ENCODE measurements at regions not wholly inside any gene's neighbourhood (a gene's known extent, or its start where the extent isn't known, plus 50 kb on each side); places are given as distances from the start of the nearest gene placed in this dataset.
"Not testable (repeated sequence)": the region's sequence is repeated elsewhere in the genome, so short reads cannot be mapped to it uniquely, and the experiment has no call there.

DNA sequence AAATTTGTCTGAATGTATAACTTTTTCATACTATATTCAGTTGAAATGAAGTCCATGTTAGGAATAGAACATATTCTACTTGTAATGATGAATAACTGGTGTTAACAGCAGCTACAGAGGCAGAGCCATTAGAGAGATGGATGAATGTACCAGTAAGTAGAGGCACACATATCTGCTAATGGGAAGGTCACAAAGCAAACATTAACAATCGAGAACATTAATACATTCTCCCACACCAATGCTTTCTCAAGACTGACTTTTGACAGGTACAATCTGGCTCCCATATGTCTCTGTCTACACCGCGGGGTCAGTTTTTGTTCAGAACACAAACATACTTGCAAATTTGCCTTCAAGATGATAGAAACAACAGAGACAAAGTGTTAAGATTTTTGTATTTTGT is 776.0 kb upstream of the MANEA start:
- ATAC-seq (ENCODE audit: low read depth) = no peak
- H3K27me3 Mint-ChIP-seq = no peaks in the 10 kb centered on the region
- no peak overlapping the region for H3K4me3 Mint-ChIP-seq
- DNase-seq = no peak
- no peaks in the 10 kb centered on the region for H3K4me1 Mint-ChIP-seq
- no peak for TF ChIP-seq EZH2 (IDR thresholded peaks at IDR 0.05; ENCODE audit: borderline replicate concordance, insufficient read depth, low read depth, low read length, poor library complexity, severe bottlenecking)
- Histone ChIP-seq H3K9ac (ENCODE audit: low read length) (no peak overlapping the region), H3K27ac (ENCODE audit: low read length in 2 of 2) (no peak overlapping the region), H3K4me2 (replicated peaks; ENCODE audit: low read depth, low read length, poor library complexity, severe bottlenecking) (no peak overlapping the region), H3K4me1 (ENCODE audit: control insufficient read depth in 2 of 2, insufficient read depth in 2 of 2, low read length in 2 of 2) (no peaks in the 10 kb centered on the region), H3K27me3 (replicated peaks in 1 of 4; ENCODE audit: control extremely low read depth in 1 of 4, control insufficient read depth in 3 of 4, insufficient read depth in 4 of 4, low read length in 3 of 4) (no peaks in the 10 kb centered on the region), H3K79me2 (ENCODE audit: control insufficient read depth, insufficient read depth, low read length) (no peaks in the 10 kb centered on the region), H3K36me3 (replicated peaks in 1 of 2; ENCODE audit: control extremely low read depth in 1 of 2, control insufficient read depth in 1 of 2, extremely low read depth in 1 of 2, insufficient read depth in 2 of 2, low read length in 1 of 2) (no peaks in the 10 kb centered on the region), H4K20me1 (ENCODE audit: control insufficient read depth, insufficient read depth, low read length, poor library complexity, severe bottlenecking) (no peaks in the 10 kb centered on the region), H2AFZ (ENCODE audit: insufficient read depth, low read depth, low read length, poor library complexity, severe bottlenecking) (no peak overlapping the region), H3K9me3 (ENCODE audit: control extremely low read depth in 1 of 3, control insufficient read depth in 2 of 3, insufficient read depth in 1 of 3, low read length in 2 of 3) (no peaks in the 10 kb centered on the region), H3K4me3 (ENCODE audit: control extremely low read depth in 1 of 5, extremely low read depth in 1 of 5, insufficient read depth in 1 of 5, low read depth in 2 of 5, low read length in 4 of 5) (no peak overlapping the region)
- ChIA-PET CTCF (no interaction called here), POLR2A (no interaction called here)
- peaks cover 3% of the 10 kb centered on the region for H3K9me3 Mint-ChIP-seq (ENCODE audit: insufficient read depth)
- WGBS (ENCODE audit: insufficient coverage) = no CpG with 5 or more reads among the region's 3 CpGs
- intact Hi-C loops (cut with micrococcal nuclease) = no loop called here
- H3K27ac Mint-ChIP-seq = no peak overlapping the region

DNA sequence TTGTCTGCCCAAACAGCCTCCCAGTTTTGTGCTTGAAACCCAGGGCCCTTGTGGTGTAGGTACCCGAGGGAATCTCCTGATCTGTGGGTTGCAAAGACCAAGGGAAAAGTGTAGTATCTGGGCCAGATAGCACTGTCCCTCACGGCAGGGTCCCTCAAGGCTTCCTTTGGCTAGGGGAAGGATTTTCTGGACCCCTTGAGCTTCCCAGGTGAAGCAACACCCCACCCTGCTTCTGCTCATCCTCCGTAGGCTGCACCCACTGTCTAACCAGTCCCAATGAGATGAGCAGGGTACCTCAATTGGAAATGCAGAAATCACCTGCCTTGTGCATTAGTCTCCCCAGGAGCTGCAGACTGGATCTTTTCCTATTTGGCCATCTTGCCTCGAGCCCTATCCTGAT is 791.8 kb upstream of the MANEA start:
- Histone ChIP-seq H3K36me3 (replicated peaks in 1 of 2; ENCODE audit: control extremely low read depth in 1 of 2, control insufficient read depth in 1 of 2, extremely low read depth in 1 of 2, insufficient read depth in 2 of 2, low read length in 1 of 2) (no peaks in the 10 kb centered on the region), H3K4me2 (replicated peaks; ENCODE audit: low read depth, low read length, poor library complexity, severe bottlenecking) (no peak overlapping the region), H3K27ac (ENCODE audit: low read length in 2 of 2) (no peak overlapping the region), H3K79me2 (ENCODE audit: control insufficient read depth, insufficient read depth, low read length) (no peaks in the 10 kb centered on the region), H3K4me1 (ENCODE audit: control insufficient read depth in 2 of 2, insufficient read depth in 2 of 2, low read length in 2 of 2) (no peaks in the 10 kb centered on the region), H3K4me3 (ENCODE audit: control extremely low read depth in 1 of 5, extremely low read depth in 1 of 5, insufficient read depth in 1 of 5, low read depth in 2 of 5, low read length in 4 of 5) (no peak overlapping the region), H4K20me1 (ENCODE audit: control insufficient read depth, insufficient read depth, low read length, poor library complexity, severe bottlenecking) (no peaks in the 10 kb centered on the region), H3K27me3 (replicated peaks in 1 of 4; ENCODE audit: control extremely low read depth in 1 of 4, control insufficient read depth in 3 of 4, insufficient read depth in 4 of 4, low read length in 3 of 4) (no peaks in the 10 kb centered on the region), H3K9me3 (ENCODE audit: control extremely low read depth in 1 of 3, control insufficient read depth in 2 of 3, insufficient read depth in 1 of 3, low read length in 2 of 3) (peaks cover 0 to 8% (median 0%) of the 10 kb centered on the region in 3 donors), H3K9ac (ENCODE audit: low read length) (no peak overlapping the region), H2AFZ (ENCODE audit: insufficient read depth, low read depth, low read length, poor library complexity, severe bottlenecking) (no peak overlapping the region)
- no peaks in the 10 kb centered on the region for H3K4me1 Mint-ChIP-seq
- ATAC-seq (ENCODE audit: low read depth) = no peak
- ChIA-PET POLR2A (no interaction called here), CTCF (no interaction called here)
- no peak overlapping the region for H3K4me3 Mint-ChIP-seq
- no peaks in the 10 kb centered on the region for H3K9me3 Mint-ChIP-seq (ENCODE audit: insufficient read depth)
- no peak overlapping the region for H3K27ac Mint-ChIP-seq
- no peak for TF ChIP-seq EZH2 (IDR thresholded peaks at IDR 0.05; ENCODE audit: borderline replicate concordance, insufficient read depth, low read depth, low read length, poor library complexity, severe bottlenecking)
- TF ChIP-seq, protein P1, sequence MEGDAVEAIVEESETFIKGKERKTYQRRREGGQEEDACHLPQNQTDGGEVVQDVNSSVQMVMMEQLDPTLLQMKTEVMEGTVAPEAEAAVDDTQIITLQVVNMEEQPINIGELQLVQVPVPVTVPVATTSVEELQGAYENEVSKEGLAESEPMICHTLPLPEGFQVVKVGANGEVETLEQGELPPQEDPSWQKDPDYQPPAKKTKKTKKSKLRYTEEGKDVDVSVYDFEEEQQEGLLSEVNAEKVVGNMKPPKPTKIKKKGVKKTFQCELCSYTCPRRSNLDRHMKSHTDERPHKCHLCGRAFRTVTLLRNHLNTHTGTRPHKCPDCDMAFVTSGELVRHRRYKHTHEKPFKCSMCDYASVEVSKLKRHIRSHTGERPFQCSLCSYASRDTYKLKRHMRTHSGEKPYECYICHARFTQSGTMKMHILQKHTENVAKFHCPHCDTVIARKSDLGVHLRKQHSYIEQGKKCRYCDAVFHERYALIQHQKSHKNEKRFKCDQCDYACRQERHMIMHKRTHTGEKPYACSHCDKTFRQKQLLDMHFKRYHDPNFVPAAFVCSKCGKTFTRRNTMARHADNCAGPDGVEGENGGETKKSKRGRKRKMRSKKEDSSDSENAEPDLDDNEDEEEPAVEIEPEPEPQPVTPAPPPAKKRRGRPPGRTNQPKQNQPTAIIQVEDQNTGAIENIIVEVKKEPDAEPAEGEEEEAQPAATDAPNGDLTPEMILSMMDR (IDR thresholded peaks at IDR 0.05) = no peak
- WGBS (ENCODE audit: insufficient coverage) = 77% methylated on average over 3 of the region's 4 CpGs
- H3K27me3 Mint-ChIP-seq = no peaks in the 10 kb centered on the region
- no peak for DNase-seq
- intact Hi-C loops (cut with micrococcal nuclease) = no loop called here

DNA sequence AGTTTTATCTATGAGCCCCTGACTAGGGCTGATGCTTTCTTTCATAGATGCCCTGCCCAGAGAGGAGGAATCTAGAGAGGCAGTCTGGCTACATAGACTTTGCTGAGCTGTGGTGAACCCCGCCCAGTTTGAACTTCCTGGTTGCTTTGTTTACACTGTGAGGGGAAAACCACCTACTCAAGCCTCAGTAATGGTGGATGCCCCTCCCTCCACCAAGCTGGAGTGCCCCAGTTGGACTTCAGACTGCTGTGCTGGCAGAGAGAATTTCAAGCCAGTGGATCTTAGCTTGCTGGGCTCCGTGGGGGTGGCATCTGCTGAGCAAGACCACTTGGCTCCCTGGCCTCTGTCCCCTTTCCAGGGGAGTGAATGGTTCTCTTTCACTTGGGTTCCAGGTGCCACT is 792.3 kb upstream of the MANEA start:
- POLR2A ChIA-PET = not testable (repeated sequence)

More for the DNA sequence above, 792.3 kb upstream of the MANEA start:
- ATAC-seq (ENCODE audit: low read depth); H3K27ac Mint-ChIP-seq; H3K9ac ChIP-seq (ENCODE audit: low read length); CTCF ChIA-PET; H3K79me2 ChIP-seq (ENCODE audit: control insufficient read depth, insufficient read depth, low read length); H2AFZ ChIP-seq (ENCODE audit: insufficient read depth, low read depth, low read length, poor library complexity, severe bottlenecking); H3K27me3 ChIP-seq (replicated peaks in 1 of 4; ENCODE audit: control extremely low read depth in 1 of 4, control insufficient read depth in 3 of 4, insufficient read depth in 4 of 4, low read length in 3 of 4); H3K27ac ChIP-seq (ENCODE audit: low read length in 2 of 2); H3K9me3 ChIP-seq (ENCODE audit: control extremely low read depth in 1 of 3, control insufficient read depth in 2 of 3, insufficient read depth in 1 of 3, low read length in 2 of 3); H3K36me3 ChIP-seq (replicated peaks in 1 of 2; ENCODE audit: control extremely low read depth in 1 of 2, control insufficient read depth in 1 of 2, extremely low read depth in 1 of 2, insufficient read depth in 2 of 2, low read length in 1 of 2); H3K9me3 Mint-ChIP-seq (ENCODE audit: insufficient read depth); intact Hi-C loops (cut with micrococcal nuclease); H4K20me1 ChIP-seq (ENCODE audit: control insufficient read depth, insufficient read depth, low read length, poor library complexity, severe bottlenecking); DNase-seq; H3K4me3 Mint-ChIP-seq; H3K4me3 ChIP-seq (ENCODE audit: control extremely low read depth in 1 of 5, extremely low read depth in 1 of 5, insufficient read depth in 1 of 5, low read depth in 2 of 5, low read length in 4 of 5); H3K4me2 ChIP-seq (replicated peaks; ENCODE audit: low read depth, low read length, poor library complexity, severe bottlenecking); H3K4me1 Mint-ChIP-seq; H3K4me1 ChIP-seq (ENCODE audit: control insufficient read depth in 2 of 2, insufficient read depth in 2 of 2, low read length in 2 of 2); H3K27me3 Mint-ChIP-seq: not testable (repeated sequence)
- WGBS (ENCODE audit: insufficient coverage) = 75% methylated on average over 2 of the region's 2 CpGs

All from B cell (primary cell).